NCI-H1092 treated with DMSO at 0.1 percent for 48 hours (cell line): ENCODE measurements at regions not wholly inside any gene's neighbourhood (a gene's known extent, or its start where the extent isn't known, plus 50 kb on each side); places are given as distances from the start of the nearest gene placed in this dataset.

ENCODE experiments used
- DNase-seq: peaks from one replicate; lab custom pipeline; 2025; lab: John Stamatoyannopoulos, UW

- no peak for DNase-seq
These were observed 375.3 kb downstream of the DUSP10 start for GRCh38 chr1:221366495-221367110.

DNA sequence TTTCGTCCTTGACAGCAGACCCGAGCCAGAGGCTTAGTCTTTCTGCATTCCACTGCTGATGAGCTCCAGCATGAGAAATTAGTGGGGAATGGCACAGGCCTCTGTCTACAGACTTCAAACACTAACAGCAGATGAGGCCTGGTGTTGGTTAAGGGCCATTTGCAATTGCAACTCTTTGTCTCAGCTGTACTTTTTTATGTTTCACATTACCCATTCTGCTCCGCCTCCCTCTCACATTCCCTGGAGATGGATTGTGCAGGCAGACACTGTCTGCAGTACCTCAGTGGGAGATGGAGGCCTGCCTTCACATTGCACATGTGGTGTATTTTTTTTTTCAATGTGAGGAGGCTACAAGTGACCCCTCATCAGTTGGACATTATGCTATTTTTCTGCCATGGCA, 370.2 kb downstream of the DUSP10 start:
- no peak for DNase-seq

DNA sequence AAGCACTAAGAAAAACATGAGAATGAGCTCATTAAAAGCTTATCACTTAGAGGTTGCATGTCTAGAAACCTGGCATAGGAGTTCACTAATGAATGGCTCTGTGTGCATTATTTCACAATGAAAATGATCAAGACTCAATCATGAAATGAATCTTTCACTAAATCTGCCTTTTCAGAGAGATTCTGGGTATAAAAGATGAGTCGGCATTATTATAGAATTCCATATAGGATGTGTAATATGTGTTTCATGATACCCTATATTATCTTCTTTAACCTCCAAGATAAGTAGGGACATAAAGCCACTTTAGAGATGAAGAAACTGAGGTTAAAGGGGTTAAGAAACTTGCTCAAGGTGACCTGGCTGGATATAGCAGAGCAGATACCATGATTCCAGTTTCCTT, 368.1 kb downstream of the DUSP10 start:
- no peak for DNase-seq

DNA sequence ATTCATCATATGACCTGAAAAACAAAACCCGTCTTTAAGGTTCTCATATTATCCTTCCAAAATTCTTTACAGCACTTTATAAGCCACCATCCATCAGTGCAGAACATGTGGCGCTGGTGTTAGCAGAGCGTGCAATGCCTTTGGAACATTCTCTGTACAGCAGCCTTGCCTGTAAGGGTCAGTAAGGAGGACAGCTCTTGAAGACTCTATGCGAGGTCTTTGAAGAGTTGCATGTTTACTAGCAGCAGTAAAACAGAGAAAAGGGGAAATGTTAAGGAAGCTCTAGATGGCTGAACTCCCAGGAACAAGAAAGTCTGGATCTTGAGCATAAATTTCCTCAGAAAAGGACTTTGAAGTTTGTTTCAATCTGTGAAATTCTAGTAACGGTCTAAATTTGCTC, 365.6 kb downstream of the DUSP10 start:
- no peak for DNase-seq

- DNase-seq: no peak
These were observed 359.8 kb downstream of the DUSP10 start for GRCh38 chr1:221381910-221382623.

DNA sequence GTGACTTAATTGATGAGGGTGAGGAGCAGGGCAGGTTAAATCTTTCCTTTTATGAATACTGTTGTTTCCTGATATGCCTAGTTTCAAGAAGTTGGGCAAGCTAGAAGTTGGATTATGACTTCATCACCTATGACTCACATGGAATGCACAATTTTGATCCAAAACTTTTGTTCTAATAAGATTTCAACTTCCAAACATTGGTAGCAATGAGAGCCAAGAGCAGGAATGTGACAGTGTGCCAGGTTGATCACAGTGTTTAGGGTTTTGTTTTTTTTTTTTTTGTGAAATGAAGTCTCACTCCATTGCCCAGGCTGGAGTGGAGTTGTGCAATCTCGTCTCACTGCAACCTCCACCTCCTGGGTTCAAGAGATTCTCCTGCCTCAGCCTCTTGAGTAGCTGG, 349.4 kb downstream of the DUSP10 start:
- no peak for DNase-seq

GRCh38 chr1:221394011-221394544, 347.8 kb downstream of the DUSP10 start:
- peak; percentile 36 for DNase-seq

DNA sequence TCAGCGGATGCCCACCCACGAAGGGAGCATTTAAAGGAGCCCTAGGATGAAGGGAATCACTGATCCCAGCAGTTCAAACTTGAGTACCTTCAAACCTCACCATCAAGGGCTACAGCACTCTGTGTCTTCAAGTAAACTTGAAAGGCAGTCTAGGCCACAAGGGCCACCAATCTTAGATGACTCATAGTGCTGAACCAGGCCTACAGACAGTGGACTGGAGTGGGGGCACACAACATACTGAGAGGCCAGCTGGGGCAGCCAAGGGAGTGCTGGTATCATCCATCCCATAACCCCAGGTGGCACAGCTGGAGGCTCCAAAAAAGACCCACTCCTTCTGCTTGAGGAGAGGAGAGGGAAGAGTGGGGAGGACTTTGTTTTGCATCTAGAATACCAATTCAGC, 345.4 kb downstream of the DUSP10 start:
- no peak for DNase-seq

- no peak for DNase-seq
These were observed 344.7 kb downstream of the DUSP10 start for GRCh38 chr1:221397141-221397540.

- DNase-seq: no peak
These were observed 344.3 kb downstream of the DUSP10 start for GRCh38 chr1:221397606-221398005.

- DNase-seq: no peak
These were observed 336.7 kb downstream of the DUSP10 start for GRCh38 chr1:221405146-221405545.

GRCh38 chr1:221408117-221408803, 333.6 kb downstream of the DUSP10 start:
- no peak for DNase-seq

- no peak for DNase-seq
These were observed 330.6 kb downstream of the DUSP10 start for GRCh38 chr1:221411283-221411682.

- no peak for DNase-seq
These were observed 326.9 kb downstream of the DUSP10 start for GRCh38 chr1:221414772-221415539.

GRCh38 chr1:221415651-221416050, 326.2 kb downstream of the DUSP10 start:
- DNase-seq: no peak

GRCh38 chr1:221416142-221416541, 325.7 kb downstream of the DUSP10 start:
- DNase-seq: no peak

GRCh38 chr1:221416723-221417122, 325.2 kb downstream of the DUSP10 start:
- no peak for DNase-seq

DNA sequence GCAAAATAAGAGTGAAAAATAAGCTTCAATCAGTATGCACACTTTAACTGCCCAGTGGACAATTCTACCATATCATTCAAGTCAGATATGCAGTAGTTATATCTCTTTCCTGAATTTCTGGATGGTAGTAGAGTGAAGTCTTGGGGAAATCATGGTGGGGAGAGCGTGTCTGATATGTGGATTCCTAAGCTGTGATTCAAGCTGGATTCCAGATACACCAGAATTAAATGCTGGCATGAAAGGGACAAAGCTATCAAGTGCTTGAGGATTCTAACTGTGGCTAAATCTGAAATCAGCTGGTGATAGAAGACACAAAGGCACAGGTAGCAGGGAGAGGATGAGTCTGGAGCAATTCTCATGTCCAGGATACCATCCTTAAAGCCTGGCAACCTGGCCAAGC, 323.5 kb downstream of the DUSP10 start:
- no peak for DNase-seq

- no peak for DNase-seq
These were observed 322.3 kb downstream of the DUSP10 start for GRCh38 chr1:221419513-221420095.

- no peak for DNase-seq
These were observed 312.6 kb downstream of the DUSP10 start for GRCh38 chr1:221429264-221429663.

DNA sequence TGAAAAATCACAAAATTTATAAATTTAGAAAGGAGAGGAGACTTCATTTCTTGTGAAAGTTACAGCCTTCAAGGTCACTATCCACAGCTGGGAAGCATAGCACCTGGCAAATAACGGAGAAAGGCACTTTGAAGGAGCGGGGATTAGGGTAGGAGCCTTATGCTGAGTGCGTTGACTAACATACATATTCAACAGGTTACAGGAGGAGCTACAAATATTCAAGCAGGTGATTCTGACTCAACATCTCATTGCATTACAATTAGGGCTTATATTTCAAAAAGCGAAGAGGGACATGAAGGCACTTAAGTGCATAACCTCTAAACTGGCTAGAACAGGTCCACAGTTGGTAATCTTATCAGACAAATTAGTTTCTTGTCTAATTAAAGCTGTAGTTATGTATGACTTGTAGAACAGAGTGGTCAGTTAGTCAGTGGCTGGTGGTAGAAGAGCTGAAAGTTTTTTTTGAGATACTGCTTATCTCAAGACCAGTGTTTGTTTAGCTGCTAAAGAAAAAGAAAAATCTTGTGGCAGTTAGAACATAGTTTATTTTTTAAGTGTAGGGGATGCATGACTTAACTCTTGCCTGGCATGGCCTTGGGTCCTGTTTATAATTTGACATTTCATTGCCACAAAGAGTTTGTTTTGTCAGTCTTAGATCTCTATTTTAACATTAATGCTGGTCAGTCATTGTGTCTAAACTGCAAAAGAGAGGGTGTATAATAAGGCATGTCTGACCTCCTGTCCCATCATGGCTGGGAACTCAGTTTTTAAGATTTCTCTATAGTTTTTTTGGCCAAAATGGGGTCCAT, 311.5 kb downstream of the DUSP10 start:
- no peak for DNase-seq
